Stimulated activated CD4-positive, alpha-beta T cell treated with anti-CD3 and anti-CD28 coated beads, Interleukin-15, amount 100 ng/mL, for 24 hours (primary cell): ENCODE measurements at regions not wholly inside any gene's neighbourhood (a gene's known extent, or its start where the extent isn't known, plus 50 kb on each side); places are given as distances from the start of the nearest gene placed in this dataset.

Experiments
- DNase-seq: peaks from one replicate; pipeline ENCODE4 v3.0.0-alpha.2; 2020

DNA sequence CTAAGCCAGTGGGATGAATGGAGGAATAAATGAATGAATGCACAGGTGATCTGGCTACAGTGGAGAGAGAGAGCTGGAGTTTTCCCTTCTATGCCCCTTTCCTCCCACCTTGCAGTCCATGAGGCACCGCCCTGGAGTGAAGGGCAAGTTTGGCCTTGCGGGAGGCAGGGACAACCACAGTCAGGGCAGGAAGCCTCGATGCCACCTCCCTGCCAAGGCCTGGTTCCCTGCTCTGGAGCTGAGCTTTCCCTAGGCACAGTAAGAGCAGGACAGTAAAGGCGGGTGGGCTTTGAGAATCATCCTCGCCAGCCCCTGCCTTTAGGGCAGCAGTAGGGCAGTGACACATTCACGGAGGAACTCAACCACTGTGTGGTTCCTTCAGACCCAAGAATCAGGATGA is 72.6 kb downstream of the RBFOX3 start:
- DNase-seq = no peak

- no peak for DNase-seq
Measured at GRCh38 chr17:79537686-79538085, 73.2 kb downstream of the RBFOX3 start.

DNA sequence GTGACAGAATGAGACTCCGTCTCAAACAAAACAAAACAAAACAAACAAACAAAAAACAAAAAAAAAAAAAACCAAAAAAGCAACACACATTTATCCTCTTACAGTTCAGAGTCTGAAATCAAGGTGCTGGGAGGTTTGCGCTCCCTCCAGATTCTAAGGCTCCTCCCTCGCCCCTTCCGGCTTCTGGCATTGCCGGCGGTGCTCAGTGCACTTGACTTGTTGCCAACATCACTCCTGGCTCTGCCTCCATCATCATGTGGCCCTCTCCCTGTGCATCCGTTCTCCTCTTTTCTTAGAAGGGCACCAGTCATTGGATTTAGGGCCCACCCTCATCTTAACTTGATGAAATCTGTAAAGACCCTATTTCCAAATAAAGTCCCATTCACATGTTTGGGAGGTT is 73.8 kb downstream of the RBFOX3 start:
- no peak for DNase-seq

- no peak for DNase-seq
Measured at GRCh38 chr17:79536212-79536840, 74.5 kb downstream of the RBFOX3 start.

DNA sequence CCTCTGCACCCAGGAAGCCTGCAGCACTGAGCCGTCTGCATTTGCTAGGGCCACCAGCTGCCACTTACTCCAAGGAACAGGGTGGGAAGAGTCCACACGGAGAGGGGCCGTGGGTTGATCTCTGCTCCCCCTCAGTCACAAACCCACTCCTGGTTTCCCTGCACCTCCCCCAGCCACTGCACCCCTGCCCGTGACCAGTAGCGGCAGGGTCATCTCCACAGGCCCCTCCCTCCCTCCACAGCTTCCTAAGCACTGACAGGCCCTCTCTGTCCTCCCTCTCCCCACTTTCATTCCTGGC is 75.2 kb downstream of the RBFOX3 start:
- DNase-seq = no peak

- DNase-seq = no peak
Measured at GRCh38 chr17:79534851-79535727, 75.8 kb downstream of the RBFOX3 start.

DNA sequence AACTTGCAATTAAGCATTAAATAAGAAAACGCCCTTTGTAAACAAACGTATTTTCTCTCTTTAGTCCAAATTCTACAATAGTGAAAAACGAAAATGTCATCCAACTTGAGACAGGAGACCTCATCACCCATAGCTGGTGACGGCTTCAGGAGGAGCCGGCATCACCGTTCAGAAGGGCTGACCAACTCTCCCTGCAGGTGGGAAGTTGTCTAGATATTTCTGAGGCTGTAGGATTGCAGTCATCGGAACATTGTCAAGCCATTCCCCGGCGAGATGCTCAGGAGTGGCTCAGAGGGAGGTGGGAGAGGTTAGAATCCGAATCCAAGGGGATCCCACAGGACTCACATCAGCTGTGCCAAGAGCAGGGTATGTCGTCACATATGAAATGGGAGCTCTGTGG is 76.7 kb downstream of the RBFOX3 start:
- DNase-seq = no peak

- no peak for DNase-seq
Measured at GRCh38 chr17:79533116-79533515, 77.7 kb downstream of the RBFOX3 start.

GRCh38 chr17:79532107-79532790 is 78.6 kb downstream of the RBFOX3 start:
- DNase-seq = no peak

DNA sequence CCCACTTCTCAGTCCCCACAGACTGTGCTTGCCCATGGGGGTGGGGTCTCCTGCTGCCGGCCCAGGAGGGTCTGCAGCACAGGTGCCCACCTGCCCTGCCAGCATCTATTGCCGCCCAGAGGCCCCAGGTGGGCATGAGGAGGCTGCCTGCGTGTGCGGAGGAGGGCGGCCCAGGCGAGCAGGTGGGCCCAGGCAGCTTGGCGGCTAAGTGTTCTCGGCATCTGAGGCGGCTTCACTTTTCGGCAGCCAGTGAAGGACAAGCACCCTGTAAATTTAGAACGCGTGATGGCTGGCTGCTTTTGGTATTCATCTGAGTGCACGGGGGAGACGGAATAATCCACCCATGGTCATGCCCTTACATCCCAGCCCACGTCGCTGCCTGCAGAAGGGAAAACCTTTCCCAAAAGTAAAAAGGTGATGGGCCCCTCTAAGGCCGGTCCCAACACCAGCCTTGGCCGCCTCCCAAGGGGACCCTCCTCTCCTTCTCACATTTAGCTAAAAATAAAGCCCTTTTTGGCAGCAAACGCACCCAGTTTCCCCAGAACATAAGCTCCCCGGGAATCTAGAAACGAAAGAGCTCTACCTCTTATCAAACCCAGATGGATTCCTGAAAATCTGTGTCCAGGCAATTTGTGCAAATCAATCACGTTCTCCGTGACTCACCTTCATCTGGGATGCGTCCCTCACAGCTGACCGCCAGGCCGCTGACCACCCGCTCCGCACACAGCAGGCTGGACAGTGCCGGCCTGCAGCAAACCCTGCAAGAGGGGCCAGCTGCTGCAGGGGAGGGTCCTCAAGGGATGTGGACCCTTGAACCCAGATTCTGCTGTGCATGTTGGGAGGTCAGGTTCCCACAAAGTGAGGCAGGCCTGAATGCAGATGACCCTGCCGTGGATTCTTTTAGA is 79.4 kb downstream of the RBFOX3 start:
- no peak for DNase-seq

DNA sequence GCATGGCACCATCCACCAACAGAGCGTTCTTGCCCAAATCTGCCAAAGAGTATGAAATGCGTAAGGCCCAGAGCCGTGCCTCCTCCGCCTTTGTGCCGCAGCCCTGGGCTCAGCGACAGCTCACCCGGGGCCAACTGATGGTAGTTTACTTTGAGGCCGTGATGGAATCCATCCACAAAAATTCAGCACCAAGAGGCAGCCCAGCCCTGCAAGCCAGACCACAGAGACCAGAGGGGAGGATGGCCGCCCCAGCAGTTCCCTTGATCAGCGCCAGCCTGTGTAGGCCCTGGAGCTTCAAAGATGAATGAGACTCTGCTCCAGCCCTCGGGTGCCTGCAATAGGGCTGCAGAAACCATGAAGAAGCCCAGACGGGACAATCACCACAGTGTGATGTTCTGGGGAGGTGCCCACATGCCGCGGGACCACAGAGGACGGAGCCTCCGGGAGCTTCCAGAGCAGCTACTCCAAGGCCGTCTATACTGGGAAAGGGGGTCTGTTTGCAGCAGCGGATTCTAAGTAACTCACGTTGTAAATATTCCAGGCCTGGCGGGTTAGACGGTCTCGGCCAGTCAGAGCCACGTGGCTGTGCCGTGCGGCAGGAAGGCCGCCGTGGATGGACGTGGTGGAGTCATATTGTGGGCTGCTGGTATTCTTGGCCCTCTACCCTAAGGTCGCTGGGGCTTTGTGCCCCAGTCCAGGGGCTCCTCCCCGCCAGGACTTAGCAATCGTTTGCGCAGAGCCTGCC is 80.3 kb downstream of the RBFOX3 start:
- DNase-seq = no peak

DNA sequence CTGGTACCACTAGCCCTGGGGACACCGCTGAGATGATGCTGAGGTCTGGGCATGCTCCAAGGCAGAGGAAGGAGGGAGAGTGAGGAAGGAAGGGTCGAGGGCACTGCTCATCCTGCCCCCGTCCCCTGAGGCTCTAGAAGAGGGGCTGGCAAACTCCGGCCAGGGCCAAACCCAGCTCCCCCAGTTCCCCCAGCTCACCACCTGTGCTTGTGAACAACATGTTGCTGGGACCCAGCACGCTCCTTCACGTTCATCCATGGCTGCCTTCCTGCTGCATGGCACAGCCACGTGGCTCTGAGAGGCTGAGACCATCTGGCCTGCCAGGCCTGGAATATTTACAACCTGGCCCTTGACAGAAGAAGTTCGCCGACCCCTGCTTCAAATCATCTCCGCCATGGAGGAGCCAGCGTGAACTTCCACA is 81.2 kb downstream of the RBFOX3 start:
- no peak for DNase-seq

DNA sequence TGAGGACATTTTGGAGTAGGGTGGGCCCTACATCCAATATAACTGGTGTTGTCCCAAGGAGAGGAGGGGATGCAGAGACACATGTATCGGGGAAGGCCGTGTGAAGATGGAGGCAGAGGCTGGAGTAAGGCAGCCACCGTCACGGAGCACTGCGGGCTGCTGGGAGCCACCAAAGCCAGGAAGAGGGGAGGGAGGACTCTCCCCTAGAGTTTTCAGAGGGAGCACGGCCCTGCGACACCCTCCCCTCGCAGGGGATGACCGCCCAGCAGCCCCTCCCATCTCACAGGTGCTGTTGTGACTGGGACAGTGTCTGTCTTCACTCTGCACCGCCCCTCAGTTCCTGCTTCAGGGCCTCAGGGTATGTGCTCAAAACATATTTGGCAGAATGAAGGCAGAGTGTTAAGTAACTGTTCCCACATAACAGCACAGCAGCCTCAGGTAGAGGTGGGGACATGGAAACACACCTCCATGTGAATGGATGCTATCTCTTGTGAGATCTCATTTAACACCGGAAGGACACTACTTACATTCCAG is 82.2 kb downstream of the RBFOX3 start:
- DNase-seq = no peak

DNA sequence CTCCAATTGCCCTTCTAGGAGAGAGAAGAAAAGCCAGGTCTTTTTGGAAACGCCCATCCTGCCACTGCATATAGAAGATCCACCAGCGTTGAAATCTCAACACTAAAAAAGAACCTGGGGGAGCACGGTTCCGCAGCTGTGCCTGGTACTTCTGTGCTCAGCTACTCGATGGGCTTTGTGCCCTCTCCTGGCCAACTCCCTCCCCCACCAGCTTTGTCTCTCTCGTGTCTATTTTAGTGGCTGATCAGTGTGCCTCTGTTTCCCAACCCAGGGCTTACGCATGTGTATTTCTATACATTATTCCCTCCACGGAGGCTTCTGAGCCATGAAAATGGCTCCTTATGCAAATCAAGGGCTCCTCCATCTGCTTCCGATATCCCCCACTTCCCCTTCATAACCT is 83.5 kb downstream of the RBFOX3 start:
- DNase-seq = no peak

DNA sequence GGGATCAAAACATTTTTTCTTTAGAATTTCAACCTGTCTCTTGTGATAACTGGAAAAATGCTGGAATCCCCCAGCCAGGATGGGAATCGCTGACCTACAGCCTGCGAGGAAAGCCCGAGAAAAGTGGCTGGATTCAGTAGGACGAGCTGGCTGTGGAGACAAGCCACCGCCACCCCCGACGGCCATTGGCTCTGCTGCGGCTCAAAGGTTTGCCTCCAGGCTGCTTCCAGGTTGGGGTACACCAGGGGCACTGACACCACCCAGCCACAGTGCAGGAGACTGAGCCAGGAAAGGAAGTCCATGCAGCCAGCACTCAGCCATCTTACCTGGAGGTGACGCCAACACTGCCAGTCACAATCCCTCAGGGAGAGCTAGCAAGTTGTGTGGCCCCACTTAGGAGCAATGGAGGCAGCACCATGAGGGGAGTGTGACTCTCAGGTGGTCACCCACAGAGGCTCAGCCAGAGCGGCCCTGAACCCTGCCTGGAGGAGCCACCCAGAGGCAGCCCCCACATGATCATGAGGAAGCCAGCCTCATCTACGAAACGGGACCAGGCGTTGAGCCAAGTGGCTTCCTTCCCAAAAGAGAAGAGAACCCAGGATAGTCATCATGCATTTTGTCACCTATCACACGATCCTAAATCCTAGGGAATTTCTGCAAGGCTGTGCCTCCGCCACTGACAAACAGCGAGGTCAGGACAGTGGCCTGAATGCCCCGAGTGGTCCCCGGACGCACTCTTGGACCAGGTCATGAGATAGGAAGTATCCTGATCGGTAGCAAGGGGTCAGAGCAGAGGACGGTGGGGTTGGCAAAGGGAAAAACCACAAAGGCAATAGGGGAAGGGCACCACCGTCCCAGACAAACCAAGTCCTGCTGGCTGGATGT is 84.8 kb downstream of the RBFOX3 start:
- DNase-seq = no peak

DNA sequence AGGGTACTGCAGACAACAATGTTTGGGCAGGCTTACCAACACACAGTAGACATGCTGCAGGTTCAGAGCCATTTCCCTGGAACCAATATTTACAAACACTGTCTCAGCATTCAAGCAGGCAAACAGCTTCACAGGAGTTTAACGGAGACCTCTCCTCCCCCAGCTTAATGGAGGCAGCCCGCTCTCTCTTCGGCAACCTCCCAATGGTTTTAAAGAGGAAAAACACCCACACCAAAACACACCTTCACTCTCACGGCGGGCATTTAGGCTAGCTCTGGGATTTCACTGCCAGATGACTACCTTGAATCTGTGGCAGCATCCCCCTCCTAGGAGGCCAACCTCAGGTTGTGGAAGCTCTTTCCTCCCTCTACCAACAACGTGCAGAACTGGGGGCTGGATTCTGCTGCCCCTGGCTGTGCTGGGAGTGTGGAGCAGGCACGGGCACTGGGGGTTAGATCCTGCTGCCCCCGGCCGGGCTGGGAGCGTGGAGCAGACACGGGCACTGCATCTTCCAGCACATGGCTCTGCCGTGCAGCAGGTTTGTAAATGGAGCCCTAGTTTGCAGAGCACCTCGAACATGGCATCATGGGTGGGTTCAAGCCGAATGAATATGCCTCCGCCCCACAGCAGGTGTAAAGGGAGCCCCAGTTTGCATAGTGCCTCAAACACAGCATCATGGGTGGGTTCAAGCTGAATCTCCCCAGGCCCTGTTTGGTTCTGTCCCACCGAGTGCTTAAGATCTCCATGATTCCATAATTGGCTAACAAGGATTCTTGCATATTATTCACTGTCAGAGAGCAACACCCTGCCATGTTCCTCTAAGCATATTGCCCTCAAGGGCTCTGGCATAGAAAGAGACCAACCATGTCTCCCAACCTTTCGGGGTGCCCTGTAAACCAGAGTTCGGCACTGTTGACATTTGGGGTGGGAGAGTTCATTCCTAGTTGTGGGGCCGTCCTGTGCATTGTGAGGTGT is 86.4 kb downstream of the RBFOX3 start:
- no peak for DNase-seq

DNA sequence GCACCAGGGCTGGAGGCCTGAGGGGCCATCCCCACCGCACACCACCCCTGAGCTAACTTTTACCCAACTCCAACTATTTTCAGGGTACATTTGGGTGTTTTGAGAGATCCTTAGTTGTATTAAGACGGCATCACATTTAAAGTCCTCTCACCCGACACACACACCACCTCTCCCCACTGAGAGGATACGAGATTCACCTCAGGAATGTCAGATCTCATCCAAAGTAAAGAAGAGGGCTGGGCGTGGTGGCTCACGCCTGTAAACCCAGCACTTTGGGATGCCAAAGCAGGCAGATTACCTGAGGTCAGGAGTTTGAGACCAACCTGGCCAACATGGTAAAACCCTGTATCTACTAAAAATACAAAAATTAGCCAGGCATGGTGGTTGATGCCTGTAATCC is 88.4 kb downstream of the RBFOX3 start:
- no peak for DNase-seq

DNA sequence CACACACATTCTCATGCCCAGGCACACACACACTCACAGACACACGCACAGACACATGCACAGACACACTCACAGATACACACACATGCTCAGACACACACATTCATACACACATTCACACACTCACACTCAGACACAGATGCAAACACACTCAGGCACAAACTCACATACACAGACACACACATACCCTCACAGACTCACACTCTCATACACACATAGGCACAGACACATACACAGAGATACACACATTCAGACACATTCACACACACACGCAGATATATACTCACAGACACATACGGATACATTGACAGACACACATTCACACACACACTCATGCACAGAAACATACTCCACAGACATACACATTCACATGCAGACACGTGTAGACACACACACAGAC is 89.6 kb downstream of the RBFOX3 start:
- no peak for DNase-seq
